GM23338 (cell line): ENCODE measurements at regions not wholly inside any gene's neighbourhood (a gene's known extent, or its start where the extent isn't known, plus 50 kb on each side); places are given as distances from the start of the nearest gene placed in this dataset.

Experiments
- ATAC-seq: fragments of 200-7000 bp; cut with Tn5 transposase; 3 replicates; pipeline ENCODE4 v1.9.1; 2020
- DNase-seq: peaks from one replicate; pipeline ENCODE4 v3.0.0-alpha.2; 2015; ENCODE audit warnings: low spot score
- H2AFZ ChIP-seq: fragments of 200-600 bp; sonication (generic); 2 replicates; pipeline ENCODE4 v1.8.0; 2016; ENCODE audit warnings: antibody characterized with exemption, mild to moderate bottlenecking, moderate library complexity
- H3F3A ChIP-seq: fragments of 200-600 bp; sonication (generic); replicated peaks from 2 replicates; pipeline ENCODE4 v1.8.0; 2017; ENCODE audit warnings: antibody characterized with exemption, mixed run types, low read depth
- H3K27ac ChIP-seq: fragments of 200-600 bp; sonication (generic); 2 replicates; pipeline ENCODE4 v1.6.1; 2016; ENCODE audit warnings: low read depth
- H3K27me3 ChIP-seq: fragments of 200-600 bp; sonication (generic); 2 replicates; pipeline ENCODE4 v1.8.0; 2016; ENCODE audit warnings: mild to moderate bottlenecking, mixed run types, moderate library complexity; ENCODE audit not compliant: insufficient read depth
- H3K36me3 ChIP-seq: fragments of 200-600 bp; sonication (generic); 2 replicates; pipeline ENCODE4 v1.8.0; 2016; ENCODE audit warnings: mild to moderate bottlenecking; ENCODE audit not compliant: insufficient read depth
- H3K4me1 ChIP-seq: fragments of 200-600 bp; sonication (generic); 2 replicates; pipeline ENCODE4 v1.8.0; 2016; ENCODE audit warnings: mild to moderate bottlenecking, moderate library complexity; ENCODE audit not compliant: insufficient read depth
- H3K4me2 ChIP-seq: fragments of 200-600 bp; sonication (generic); 2 replicates; pipeline ENCODE4 v1.7.1; 2017; ENCODE audit warnings: mixed run types
- H3K4me3 ChIP-seq: fragments of 200-600 bp; sonication (generic); 2 replicates; pipeline ENCODE4 v1.6.1; 2016; ENCODE audit warnings: mixed run types
- H3K79me2 ChIP-seq: fragments of 200-600 bp; sonication (generic); replicated peaks from 2 replicates; pipeline ENCODE4 v1.8.0; 2017; ENCODE audit warnings: mild to moderate bottlenecking; ENCODE audit not compliant: insufficient read depth
- H3K9me2 ChIP-seq: fragments of 200-600 bp; sonication (generic); 2 replicates; pipeline ENCODE4 v1.8.0; 2017; ENCODE audit not compliant: insufficient read depth
- H4K20me1 ChIP-seq: fragments of 200-600 bp; sonication (generic); replicated peaks from 2 replicates; pipeline ENCODE4 v1.8.0; 2017; ENCODE audit warnings: mild to moderate bottlenecking; ENCODE audit not compliant: insufficient read depth
- H3K27ac Mint-ChIP-seq: 2 replicates; pipeline ENCODE4 v1.8.0; 2020; ENCODE audit warnings: inconsistent platforms, mild to moderate bottlenecking, moderate library complexity, mixed read lengths
- H3K27me3 Mint-ChIP-seq: 3 replicates; pipeline ENCODE4 v1.8.0; 2022; ENCODE audit warnings: low read depth, mild to moderate bottlenecking, moderate library complexity, mixed read lengths, inconsistent platforms; ENCODE audit not compliant: insufficient read depth, poor library complexity
- H3K36me3 Mint-ChIP-seq: 3 replicates; pipeline ENCODE4 v1.8.0; 2021; ENCODE audit warnings: low read depth, mild to moderate bottlenecking, inconsistent platforms, moderate library complexity, mixed read lengths
- H3K4me1 Mint-ChIP-seq: 3 replicates; pipeline ENCODE4 v1.8.0; 2020; ENCODE audit warnings: mild to moderate bottlenecking, inconsistent platforms, mixed read lengths
- H3K4me3 Mint-ChIP-seq: 3 replicates; pipeline ENCODE4 v1.8.0; 2021; ENCODE audit warnings: moderate library complexity, mild to moderate bottlenecking, inconsistent platforms, mixed read lengths
- H3K9me3 Mint-ChIP-seq: 3 replicates; pipeline ENCODE4 v1.8.0; 2020; ENCODE audit warnings: moderate library complexity, mild to moderate bottlenecking, inconsistent platforms, mixed read lengths
- CREB1 ChIP-seq: fragments of 250-450 bp; sonication (Bioruptor Pico); IDR thresholded peaks from 2 replicates; pipeline ENCODE4 v1.5.0; 2020; ENCODE audit warnings: low read depth, mild to moderate bottlenecking, moderate library complexity
- EZH2 ChIP-seq: fragments of 200-600 bp; sonication (generic); IDR thresholded peaks from one replicate; pipeline ENCODE4 v1.8.0; 2017; ENCODE audit warnings: antibody characterized with exemption, mild to moderate bottlenecking, low read depth; ENCODE audit not compliant: unreplicated experiment
- EZH2phosphoT487 ChIP-seq: fragments of 200-600 bp; sonication (generic); IDR thresholded peaks from one replicate; pipeline ENCODE4 v1.8.1; 2018; ENCODE audit warnings: antibody characterized with exemption; ENCODE audit not compliant: unreplicated experiment
- JUNB ChIP-seq: IDR thresholded peaks from one replicate; pipeline ENCODE4 v1.6.1; 2016; ENCODE audit warnings: antibody characterized with exemption; ENCODE audit not compliant: unreplicated experiment
- NANOG ChIP-seq: IDR thresholded peaks from 2 replicates; pipeline ENCODE4 v1.6.1; 2016; ENCODE audit warnings: antibody characterized with exemption, borderline replicate concordance
- POLR2AphosphoS5 ChIP-seq: IDR thresholded peaks from 2 replicates; pipeline ENCODE4 v1.6.1; 2016; ENCODE audit warnings: antibody characterized with exemption, low read depth
- REST ChIP-seq: IDR thresholded peaks from one replicate; pipeline ENCODE4 v1.6.1; 2018; ENCODE audit warnings: antibody characterized with exemption; ENCODE audit not compliant: unreplicated experiment
- STAT1 ChIP-seq: IDR thresholded peaks from one replicate; pipeline ENCODE4 v1.6.1; 2016; ENCODE audit warnings: antibody characterized with exemption; ENCODE audit not compliant: unreplicated experiment
- ZNF114 ChIP-seq: fragments of 250-450 bp; sonication (Bioruptor Pico); IDR thresholded peaks from 2 replicates; pipeline ENCODE4 v1.5.0; 2020; ENCODE audit warnings: mild to moderate bottlenecking, moderate library complexity
- ZNF331 ChIP-seq: fragments of 250-450 bp; sonication (Bioruptor Pico); IDR thresholded peaks from 2 replicates; pipeline ENCODE4 v1.5.0; 2020; ENCODE audit warnings: low read depth, mild to moderate bottlenecking, moderate library complexity
- TF ChIP-seq, protein P1 (sequence below): fragments of 250-450 bp; sonication (Bioruptor Pico); IDR thresholded peaks from 2 replicates; pipeline ENCODE4 v1.5.0; 2020; ENCODE audit warnings: mild to moderate bottlenecking, moderate library complexity
- TF ChIP-seq, protein P2 (sequence below), 2 experiments: fragments of 200-600 bp in 1 of 2; sonication (generic) in 1 of 2; conservative IDR thresholded peaks; 2 replicates each; pipeline versions ENCODE4 v1.5.1 to v1.6.1; 2016 to 2017; ENCODE audit warnings: antibody characterized with exemption in 2 of 2, low read depth in 2 of 2, mild to moderate bottlenecking in 2 of 2, moderate library complexity in 1 of 2
- TF ChIP-seq, protein P3 (sequence below): IDR thresholded peaks from 2 replicates; pipeline ENCODE4 v1.6.1; 2016; ENCODE audit warnings: antibody characterized with exemption

DNA sequence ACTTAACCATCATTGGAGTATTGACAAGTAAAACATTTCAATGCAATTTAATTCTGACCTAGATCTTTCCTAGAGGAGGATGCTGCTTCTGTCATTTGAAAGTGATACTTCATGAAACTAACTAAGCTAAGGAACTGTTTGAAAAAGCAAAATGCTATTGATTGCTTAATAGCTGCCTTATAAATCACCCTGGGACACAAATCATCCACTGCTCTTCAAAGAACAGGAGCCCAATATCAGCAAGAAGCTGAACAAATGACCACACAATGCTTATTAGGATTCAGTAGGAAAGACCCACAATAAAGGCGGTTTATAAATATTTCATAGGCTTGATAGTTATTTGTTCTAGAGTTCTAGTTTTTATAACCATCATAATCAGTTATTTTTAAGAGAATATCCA lies 216.3 kb downstream of the TEX36 start:
- peaks cover 6% of the 10 kb centered on the region; the same call in 1 of the 2 replicates for H3K9me2 ChIP-seq
- H3K4me3 ChIP-seq, result no peak overlapping the region
- H3K4me3 Mint-ChIP-seq, result no peak overlapping the region
- H4K20me1 ChIP-seq, result no peaks in the 10 kb centered on the region; the same call in 1 of the 2 replicates
- no peaks in the 10 kb centered on the region for H3K27me3 ChIP-seq
- no peaks in the 10 kb centered on the region; the same call in 2 of the 3 replicates for H3K4me1 Mint-ChIP-seq
- no peaks in the 10 kb centered on the region for H3K4me1 ChIP-seq
- H2AFZ ChIP-seq, result no peak overlapping the region
- no peak for DNase-seq
- H3F3A ChIP-seq, result no peaks in the 10 kb centered on the region
- no peak for ATAC-seq
- TF ChIP-seq EZH2, result no peak
- TF ChIP-seq, protein P1, sequence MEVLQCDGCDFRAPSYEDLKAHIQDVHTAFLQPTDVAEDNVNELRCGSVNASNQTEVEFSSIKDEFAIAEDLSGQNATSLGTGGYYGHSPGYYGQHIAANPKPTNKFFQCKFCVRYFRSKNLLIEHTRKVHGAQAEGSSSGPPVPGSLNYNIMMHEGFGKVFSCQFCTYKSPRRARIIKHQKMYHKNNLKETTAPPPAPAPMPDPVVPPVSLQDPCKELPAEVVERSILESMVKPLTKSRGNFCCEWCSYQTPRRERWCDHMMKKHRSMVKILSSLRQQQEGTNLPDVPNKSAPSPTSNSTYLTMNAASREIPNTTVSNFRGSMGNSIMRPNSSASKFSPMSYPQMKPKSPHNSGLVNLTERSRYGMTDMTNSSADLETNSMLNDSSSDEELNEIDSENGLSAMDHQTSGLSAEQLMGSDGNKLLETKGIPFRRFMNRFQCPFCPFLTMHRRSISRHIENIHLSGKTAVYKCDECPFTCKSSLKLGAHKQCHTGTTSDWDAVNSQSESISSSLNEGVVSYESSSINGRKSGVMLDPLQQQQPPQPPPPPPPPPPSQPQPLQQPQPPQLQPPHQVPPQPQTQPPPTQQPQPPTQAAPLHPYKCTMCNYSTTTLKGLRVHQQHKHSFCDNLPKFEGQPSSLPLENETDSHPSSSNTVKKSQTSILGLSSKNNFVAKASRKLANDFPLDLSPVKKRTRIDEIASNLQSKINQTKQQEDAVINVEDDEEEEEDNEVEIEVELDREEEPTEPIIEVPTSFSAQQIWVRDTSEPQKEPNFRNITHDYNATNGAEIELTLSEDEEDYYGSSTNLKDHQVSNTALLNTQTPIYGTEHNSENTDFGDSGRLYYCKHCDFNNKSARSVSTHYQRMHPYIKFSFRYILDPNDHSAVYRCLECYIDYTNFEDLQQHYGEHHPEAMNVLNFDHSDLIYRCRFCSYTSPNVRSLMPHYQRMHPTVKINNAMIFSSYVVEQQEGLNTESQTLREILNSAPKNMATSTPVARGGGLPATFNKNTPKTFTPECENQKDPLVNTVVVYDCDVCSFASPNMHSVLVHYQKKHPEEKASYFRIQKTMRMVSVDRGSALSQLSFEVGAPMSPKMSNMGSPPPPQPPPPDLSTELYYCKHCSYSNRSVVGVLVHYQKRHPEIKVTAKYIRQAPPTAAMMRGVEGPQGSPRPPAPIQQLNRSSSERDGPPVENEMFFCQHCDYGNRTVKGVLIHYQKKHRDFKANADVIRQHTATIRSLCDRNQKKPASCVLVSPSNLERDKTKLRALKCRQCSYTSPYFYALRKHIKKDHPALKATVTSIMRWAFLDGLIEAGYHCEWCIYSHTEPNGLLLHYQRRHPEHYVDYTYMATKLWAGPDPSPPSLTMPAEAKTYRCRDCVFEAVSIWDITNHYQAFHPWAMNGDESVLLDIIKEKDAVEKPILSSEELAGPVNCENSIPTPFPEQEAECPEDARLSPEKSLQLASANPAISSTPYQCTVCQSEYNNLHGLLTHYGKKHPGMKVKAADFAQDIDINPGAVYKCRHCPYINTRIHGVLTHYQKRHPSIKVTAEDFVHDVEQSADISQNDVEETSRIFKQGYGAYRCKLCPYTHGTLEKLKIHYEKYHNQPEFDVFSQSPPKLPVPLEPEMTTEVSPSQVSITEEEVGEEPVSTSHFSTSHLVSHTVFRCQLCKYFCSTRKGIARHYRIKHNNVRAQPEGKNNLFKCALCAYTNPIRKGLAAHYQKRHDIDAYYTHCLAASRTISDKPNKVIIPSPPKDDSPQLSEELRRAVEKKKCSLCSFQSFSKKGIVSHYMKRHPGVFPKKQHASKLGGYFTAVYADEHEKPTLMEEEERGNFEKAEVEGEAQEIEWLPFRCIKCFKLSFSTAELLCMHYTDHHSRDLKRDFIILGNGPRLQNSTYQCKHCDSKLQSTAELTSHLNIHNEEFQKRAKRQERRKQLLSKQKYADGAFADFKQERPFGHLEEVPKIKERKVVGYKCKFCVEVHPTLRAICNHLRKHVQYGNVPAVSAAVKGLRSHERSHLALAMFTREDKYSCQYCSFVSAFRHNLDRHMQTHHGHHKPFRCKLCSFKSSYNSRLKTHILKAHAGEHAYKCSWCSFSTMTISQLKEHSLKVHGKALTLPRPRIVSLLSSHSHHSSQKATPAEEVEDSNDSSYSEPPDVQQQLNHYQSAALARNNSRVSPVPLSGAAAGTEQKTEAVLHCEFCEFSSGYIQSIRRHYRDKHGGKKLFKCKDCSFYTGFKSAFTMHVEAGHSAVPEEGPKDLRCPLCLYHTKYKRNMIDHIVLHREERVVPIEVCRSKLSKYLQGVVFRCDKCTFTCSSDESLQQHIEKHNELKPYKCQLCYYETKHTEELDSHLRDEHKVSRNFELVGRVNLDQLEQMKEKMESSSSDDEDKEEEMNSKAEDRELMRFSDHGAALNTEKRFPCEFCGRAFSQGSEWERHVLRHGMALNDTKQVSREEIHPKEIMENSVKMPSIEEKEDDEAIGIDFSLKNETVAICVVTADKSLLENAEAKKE (CRISPR knock-in tag), result no peak
- no peak for TF ChIP-seq CREB1 (CRISPR knock-in tag)
- no peak for TF ChIP-seq JUNB
- no peak for TF ChIP-seq POLR2AphosphoS5
- no peak for TF ChIP-seq ZNF114
- no peak for TF ChIP-seq STAT1
- TF ChIP-seq, protein P2, sequence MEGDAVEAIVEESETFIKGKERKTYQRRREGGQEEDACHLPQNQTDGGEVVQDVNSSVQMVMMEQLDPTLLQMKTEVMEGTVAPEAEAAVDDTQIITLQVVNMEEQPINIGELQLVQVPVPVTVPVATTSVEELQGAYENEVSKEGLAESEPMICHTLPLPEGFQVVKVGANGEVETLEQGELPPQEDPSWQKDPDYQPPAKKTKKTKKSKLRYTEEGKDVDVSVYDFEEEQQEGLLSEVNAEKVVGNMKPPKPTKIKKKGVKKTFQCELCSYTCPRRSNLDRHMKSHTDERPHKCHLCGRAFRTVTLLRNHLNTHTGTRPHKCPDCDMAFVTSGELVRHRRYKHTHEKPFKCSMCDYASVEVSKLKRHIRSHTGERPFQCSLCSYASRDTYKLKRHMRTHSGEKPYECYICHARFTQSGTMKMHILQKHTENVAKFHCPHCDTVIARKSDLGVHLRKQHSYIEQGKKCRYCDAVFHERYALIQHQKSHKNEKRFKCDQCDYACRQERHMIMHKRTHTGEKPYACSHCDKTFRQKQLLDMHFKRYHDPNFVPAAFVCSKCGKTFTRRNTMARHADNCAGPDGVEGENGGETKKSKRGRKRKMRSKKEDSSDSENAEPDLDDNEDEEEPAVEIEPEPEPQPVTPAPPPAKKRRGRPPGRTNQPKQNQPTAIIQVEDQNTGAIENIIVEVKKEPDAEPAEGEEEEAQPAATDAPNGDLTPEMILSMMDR (conservative IDR thresholded peaks at IDR 0.05; ENCODE audit: low read depth in 2 of 2), result no peak
- no peak for TF ChIP-seq NANOG
- TF ChIP-seq REST, result no peak
- no peak for TF ChIP-seq EZH2phosphoT487
- TF ChIP-seq, protein P3, sequence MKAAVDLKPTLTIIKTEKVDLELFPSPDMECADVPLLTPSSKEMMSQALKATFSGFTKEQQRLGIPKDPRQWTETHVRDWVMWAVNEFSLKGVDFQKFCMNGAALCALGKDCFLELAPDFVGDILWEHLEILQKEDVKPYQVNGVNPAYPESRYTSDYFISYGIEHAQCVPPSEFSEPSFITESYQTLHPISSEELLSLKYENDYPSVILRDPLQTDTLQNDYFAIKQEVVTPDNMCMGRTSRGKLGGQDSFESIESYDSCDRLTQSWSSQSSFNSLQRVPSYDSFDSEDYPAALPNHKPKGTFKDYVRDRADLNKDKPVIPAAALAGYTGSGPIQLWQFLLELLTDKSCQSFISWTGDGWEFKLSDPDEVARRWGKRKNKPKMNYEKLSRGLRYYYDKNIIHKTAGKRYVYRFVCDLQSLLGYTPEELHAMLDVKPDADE, result no peak
- no peak for TF ChIP-seq ZNF331 (CRISPR knock-in tag)
- no peaks in the 10 kb centered on the region for H3K36me3 ChIP-seq
- H3K27ac ChIP-seq, result no peak overlapping the region
- H3K9me3 Mint-ChIP-seq, result no peaks in the 10 kb centered on the region
- no peaks in the 10 kb centered on the region for H3K27me3 Mint-ChIP-seq
- no peak overlapping the region for H3K27ac Mint-ChIP-seq
- no peaks in the 10 kb centered on the region for H3K36me3 Mint-ChIP-seq
- H3K79me2 ChIP-seq, result no peaks in the 10 kb centered on the region
- H3K4me2 ChIP-seq, result no peak overlapping the region
